ENCODE measurements at regions not wholly inside any gene's neighbourhood (a gene's known extent, or its start where the extent isn't known, plus 50 kb on each side); places are given as distances from the start of the nearest gene placed in this dataset.

- TF ChIP-seq POLR2A (IDR thresholded peaks at IDR 0.05; ENCODE audit: control extremely low read depth in 1 of 2, low read depth in 2 of 2, low read length in 2 of 2) (peak in 1 of 2 experiments; percentile 78; a peak in 2 of 3 replicates), KDM1A (IDR thresholded peaks at IDR 0.05; ENCODE audit: borderline replicate concordance, low read length) (no peak), CTCF (IDR thresholded peaks at IDR 0.05; ENCODE audit: control extremely low read depth in 1 of 3, insufficient read depth in 1 of 3, low read depth in 1 of 3, low read length in 3 of 3) (peak in 1 of 3 experiments; percentile 5; a peak in 1 of 4 replicates), RFX5 (IDR thresholded peaks at IDR 0.05; ENCODE audit: borderline replicate concordance, low read depth, low read length) (no peak), EZH2 (IDR thresholded peaks at IDR 0.05; ENCODE audit: low read depth, low read length, severe bottlenecking) (no peak), YY1 (IDR thresholded peaks at IDR 0.05; ENCODE audit: low read depth, low read length) (no peak), JUND (IDR thresholded peaks at IDR 0.05; ENCODE audit: low read length) (no peak), EGR1 (IDR thresholded peaks at IDR 0.05; ENCODE audit: borderline replicate concordance, low read depth, low read length) (no peak), SP1 (IDR thresholded peaks at IDR 0.05; ENCODE audit: low read depth, low read length) (peak; percentile 90), ZNF274 (IDR thresholded peaks at IDR 0.05; ENCODE audit: borderline replicate concordance, extremely low read depth, low read length) (no peak), SIN3A (conservative IDR thresholded peaks at IDR 0.05 in 1 of 2, IDR thresholded peaks at IDR 0.05 in 1 of 2; ENCODE audit: low read depth in 1 of 2, low read length in 2 of 2) (peak in 1 of 2 experiments; percentile 69; a peak in 1 of 4 replicates), SIRT6 (IDR thresholded peaks at IDR 0.05; ENCODE audit: low read length) (no peak), KDM5A (IDR thresholded peaks at IDR 0.05; ENCODE audit: low read length) (no peak)
Measured at GRCh38 chr16:31700530-31701388, 172.8 kb upstream of the ZNF267 start.
